ENCODE measurements at regions not wholly inside any gene's neighbourhood (a gene's known extent, or its start where the extent isn't known, plus 50 kb on each side); places are given as distances from the start of the nearest gene placed in this dataset.

DNA sequence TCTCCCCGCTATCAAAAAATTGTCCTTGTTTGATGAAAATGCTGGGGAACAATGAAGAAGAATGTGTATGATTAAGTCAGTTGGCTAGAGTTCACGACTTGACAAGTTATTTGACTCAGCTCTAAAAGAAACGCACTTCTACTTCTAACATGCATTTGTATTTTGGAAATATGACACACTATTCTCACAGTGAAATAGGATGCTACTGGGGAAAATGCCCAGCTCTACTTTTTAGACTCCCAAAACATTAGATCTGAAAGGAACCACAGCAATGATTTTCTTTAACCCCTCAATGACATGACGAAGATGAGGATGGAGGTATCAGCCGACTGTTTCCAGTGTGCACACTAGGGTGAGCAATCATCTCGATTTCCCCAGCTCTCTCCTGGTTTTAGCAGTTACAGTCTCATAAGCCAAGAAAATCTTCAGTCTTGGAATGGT is 83.6 kb upstream of the PCSK1 start:
- TF ChIP-seq, protein P1, sequence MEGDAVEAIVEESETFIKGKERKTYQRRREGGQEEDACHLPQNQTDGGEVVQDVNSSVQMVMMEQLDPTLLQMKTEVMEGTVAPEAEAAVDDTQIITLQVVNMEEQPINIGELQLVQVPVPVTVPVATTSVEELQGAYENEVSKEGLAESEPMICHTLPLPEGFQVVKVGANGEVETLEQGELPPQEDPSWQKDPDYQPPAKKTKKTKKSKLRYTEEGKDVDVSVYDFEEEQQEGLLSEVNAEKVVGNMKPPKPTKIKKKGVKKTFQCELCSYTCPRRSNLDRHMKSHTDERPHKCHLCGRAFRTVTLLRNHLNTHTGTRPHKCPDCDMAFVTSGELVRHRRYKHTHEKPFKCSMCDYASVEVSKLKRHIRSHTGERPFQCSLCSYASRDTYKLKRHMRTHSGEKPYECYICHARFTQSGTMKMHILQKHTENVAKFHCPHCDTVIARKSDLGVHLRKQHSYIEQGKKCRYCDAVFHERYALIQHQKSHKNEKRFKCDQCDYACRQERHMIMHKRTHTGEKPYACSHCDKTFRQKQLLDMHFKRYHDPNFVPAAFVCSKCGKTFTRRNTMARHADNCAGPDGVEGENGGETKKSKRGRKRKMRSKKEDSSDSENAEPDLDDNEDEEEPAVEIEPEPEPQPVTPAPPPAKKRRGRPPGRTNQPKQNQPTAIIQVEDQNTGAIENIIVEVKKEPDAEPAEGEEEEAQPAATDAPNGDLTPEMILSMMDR (IDR thresholded peaks at IDR 0.05): no peak
- TF ChIP-seq POLR2A (IDR thresholded peaks at IDR 0.05): no peak

Measured in tibial nerve (tissue), 3 donors.